Osteoblast (primary cell): ENCODE measurements at regions not wholly inside any gene's neighbourhood (a gene's known extent, or its start where the extent isn't known, plus 50 kb on each side); places are given as distances from the start of the nearest gene placed in this dataset.

Experiments used
- DNase-seq: peaks from one replicate; pipeline ENCODE4 v3.0.0; 2011; ENCODE audit warnings: low spot score, mixed read lengths; ENCODE audit not compliant: insufficient read length; ENCODE audit errors: missing footprints
- H2AFZ ChIP-seq: 2 replicates; pipeline ENCODE4 v1.6.0; 2011; ENCODE audit warnings: mild to moderate bottlenecking, low read length
- H3K27ac ChIP-seq: 2 replicates; pipeline ENCODE4 v1.5.1; 2011; ENCODE audit warnings: mild to moderate bottlenecking, low read depth, low read length, moderate library complexity
- H3K27me3 ChIP-seq: 2 replicates; pipeline ENCODE4 v1.6.0; 2012; ENCODE audit warnings: mild to moderate bottlenecking, control low read depth, inconsistent platforms, low read length, moderate library complexity; ENCODE audit not compliant: insufficient read depth
- H3K36me3 ChIP-seq: 2 replicates; pipeline ENCODE4 v1.5.1; 2011; ENCODE audit warnings: mild to moderate bottlenecking, low read length, control low read depth, moderate library complexity; ENCODE audit not compliant: insufficient read depth
- H3K4me1 ChIP-seq: 2 replicates; pipeline ENCODE4 v1.5.1; 2011; ENCODE audit warnings: mild to moderate bottlenecking, low read length, control low read depth, moderate library complexity; ENCODE audit not compliant: insufficient read depth
- H3K4me2 ChIP-seq: 2 replicates; pipeline ENCODE4 v1.6.0; 2011; ENCODE audit warnings: mild to moderate bottlenecking, low read length; ENCODE audit not compliant: insufficient read depth
- H3K4me3 ChIP-seq: fragments of 200-600 bp; sonication (generic); 3 replicates; pipeline ENCODE4 v1.5.1; 2012; ENCODE audit warnings: mild to moderate bottlenecking, low read length, inconsistent platforms; ENCODE audit not compliant: insufficient read depth
- H3K79me2 ChIP-seq: 2 replicates; pipeline ENCODE4 v1.6.0; 2012; ENCODE audit warnings: mild to moderate bottlenecking, low read length, control low read depth, inconsistent platforms; ENCODE audit not compliant: insufficient read depth
- H3K9me3 ChIP-seq: 2 replicates; pipeline ENCODE4 v1.5.1; 2011; ENCODE audit warnings: low read depth, low read length, control low read depth
- H4K20me1 ChIP-seq: 2 replicates; pipeline ENCODE4 v1.6.0; 2012; ENCODE audit warnings: mild to moderate bottlenecking, low read length, control low read depth; ENCODE audit not compliant: insufficient read depth
- TF ChIP-seq, protein P1 (sequence below): IDR thresholded peaks from 2 replicates; pipeline ENCODE4 v1.5.1; 2011; ENCODE audit warnings: mild to moderate bottlenecking, low read depth, low read length, moderate library complexity; ENCODE audit errors: extremely low read depth

DNA sequence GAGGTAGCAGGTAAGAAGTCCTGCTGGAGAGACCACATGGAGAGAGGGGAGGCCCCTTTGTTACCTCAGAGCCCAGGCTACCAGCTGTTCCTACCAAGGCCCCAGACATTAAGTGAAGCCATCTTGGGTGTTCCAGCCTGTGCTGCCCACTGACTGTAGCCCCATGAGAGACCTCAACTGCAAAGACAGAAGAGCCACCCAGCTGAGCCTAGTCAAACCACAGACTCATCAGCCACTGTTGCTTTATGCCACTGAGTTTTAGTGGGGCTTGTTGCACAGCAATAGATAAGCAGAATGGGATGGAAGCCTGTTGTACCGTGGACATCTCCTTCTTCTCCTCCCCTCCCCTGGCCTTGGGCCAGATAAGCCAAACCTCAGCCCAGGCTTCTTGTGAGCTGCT, 83.9 kb downstream of the ADRA2C start:
- TF ChIP-seq, protein P1, sequence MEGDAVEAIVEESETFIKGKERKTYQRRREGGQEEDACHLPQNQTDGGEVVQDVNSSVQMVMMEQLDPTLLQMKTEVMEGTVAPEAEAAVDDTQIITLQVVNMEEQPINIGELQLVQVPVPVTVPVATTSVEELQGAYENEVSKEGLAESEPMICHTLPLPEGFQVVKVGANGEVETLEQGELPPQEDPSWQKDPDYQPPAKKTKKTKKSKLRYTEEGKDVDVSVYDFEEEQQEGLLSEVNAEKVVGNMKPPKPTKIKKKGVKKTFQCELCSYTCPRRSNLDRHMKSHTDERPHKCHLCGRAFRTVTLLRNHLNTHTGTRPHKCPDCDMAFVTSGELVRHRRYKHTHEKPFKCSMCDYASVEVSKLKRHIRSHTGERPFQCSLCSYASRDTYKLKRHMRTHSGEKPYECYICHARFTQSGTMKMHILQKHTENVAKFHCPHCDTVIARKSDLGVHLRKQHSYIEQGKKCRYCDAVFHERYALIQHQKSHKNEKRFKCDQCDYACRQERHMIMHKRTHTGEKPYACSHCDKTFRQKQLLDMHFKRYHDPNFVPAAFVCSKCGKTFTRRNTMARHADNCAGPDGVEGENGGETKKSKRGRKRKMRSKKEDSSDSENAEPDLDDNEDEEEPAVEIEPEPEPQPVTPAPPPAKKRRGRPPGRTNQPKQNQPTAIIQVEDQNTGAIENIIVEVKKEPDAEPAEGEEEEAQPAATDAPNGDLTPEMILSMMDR = no peak
- Histone ChIP-seq H4K20me1 (no peaks in the 10 kb centered on the region), H3K9me3 (no peaks in the 10 kb centered on the region), H3K36me3 (no peaks in the 10 kb centered on the region), H3K79me2 (no peaks in the 10 kb centered on the region), H2AFZ (no peak overlapping the region), H3K4me1 (no peaks in the 10 kb centered on the region), H3K4me2 (no peak overlapping the region), H3K4me3 (no peak overlapping the region), H3K27ac (no peak overlapping the region), H3K27me3 (peaks cover 23% of the 10 kb centered on the region)
- peak; percentile 27 for DNase-seq

DNA sequence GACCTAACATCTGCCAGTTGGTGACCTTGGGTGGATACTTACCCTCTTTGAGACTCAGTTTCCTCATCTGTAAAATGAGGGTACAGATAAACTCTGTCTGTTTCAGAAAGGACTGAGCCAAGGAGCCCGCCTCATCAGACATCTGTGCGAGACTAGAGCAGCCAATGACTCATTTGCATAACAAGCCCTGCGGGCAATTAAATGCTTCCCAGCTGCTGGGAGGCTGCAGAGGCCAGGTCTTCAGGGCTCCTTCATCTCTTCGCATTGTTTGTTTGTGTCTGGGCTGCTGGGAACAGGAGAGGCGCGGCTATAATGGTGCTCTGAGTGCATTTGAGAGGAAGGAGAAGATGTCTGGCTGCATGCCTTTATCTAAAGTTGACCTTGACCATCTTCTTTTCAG, 85.0 kb downstream of the ADRA2C start:
- H2AFZ ChIP-seq = no peak overlapping the region
- H3K36me3 ChIP-seq = no peaks in the 10 kb centered on the region
- H3K9me3 ChIP-seq = no peaks in the 10 kb centered on the region
- H3K4me1 ChIP-seq = no peaks in the 10 kb centered on the region
- H3K4me2 ChIP-seq = no peak overlapping the region
- TF ChIP-seq, protein P1 = no peak
- no peak overlapping the region for H3K4me3 ChIP-seq
- DNase-seq = peak; percentile 68
- no peak overlapping the region for H3K27ac ChIP-seq
- peaks cover 28% of the 10 kb centered on the region for H3K27me3 ChIP-seq
- no peaks in the 10 kb centered on the region for H3K79me2 ChIP-seq
- no peaks in the 10 kb centered on the region for H4K20me1 ChIP-seq

DNA sequence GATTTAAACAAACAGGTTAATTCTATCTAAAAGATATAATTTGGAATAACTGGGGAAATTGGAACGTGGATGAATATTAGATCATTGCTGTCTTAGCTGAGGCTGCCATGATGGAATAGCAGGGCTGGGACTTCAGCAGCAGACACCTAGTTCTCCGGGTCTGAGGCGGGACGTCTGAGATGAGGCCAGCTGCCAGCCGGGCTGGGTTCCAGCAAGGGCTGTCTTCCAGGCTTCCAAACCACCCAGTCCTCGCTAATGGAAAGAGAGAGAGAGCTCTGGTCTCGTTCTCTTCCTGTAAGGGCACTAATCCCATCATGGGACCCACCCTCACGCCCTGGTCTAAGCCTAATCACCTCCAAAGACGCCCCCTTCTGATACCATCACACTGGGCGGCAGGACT, 85.7 kb downstream of the ADRA2C start:
- peak; percentile 65 for DNase-seq
- Histone ChIP-seq H3K4me3 (no peak overlapping the region), H3K79me2 (no peaks in the 10 kb centered on the region), H3K9me3 (no peaks in the 10 kb centered on the region), H2AFZ (no peak overlapping the region), H4K20me1 (no peaks in the 10 kb centered on the region), H3K36me3 (no peaks in the 10 kb centered on the region), H3K4me2 (no peak overlapping the region), H3K4me1 (no peaks in the 10 kb centered on the region), H3K27me3 (peaks cover 29% of the 10 kb centered on the region), H3K27ac (no peak overlapping the region)
- TF ChIP-seq, protein P1 = no peak

DNA sequence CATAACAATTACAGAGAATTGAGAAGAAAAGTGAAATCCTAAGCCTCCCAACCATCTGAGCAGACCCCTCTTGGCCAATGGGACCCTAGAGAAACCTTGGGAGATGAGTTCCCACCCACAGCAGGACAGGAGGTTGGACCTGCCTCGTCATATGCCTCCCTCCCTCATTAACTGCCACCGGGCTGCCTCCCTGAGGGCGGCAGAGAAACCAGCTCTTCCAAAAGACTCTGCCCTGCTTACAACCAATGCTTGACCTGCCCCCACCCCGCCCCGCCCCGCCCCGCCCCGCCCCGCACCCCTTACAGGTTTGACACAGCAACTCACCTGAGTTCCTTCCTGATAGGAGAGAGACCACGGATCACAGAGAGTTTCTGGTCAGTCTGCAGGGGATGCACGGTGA, 86.1 kb downstream of the ADRA2C start:
- H2AFZ ChIP-seq = no peak overlapping the region
- H3K36me3 ChIP-seq = no peaks in the 10 kb centered on the region
- H3K79me2 ChIP-seq = no peaks in the 10 kb centered on the region
- no peak overlapping the region for H3K4me2 ChIP-seq
- no peak overlapping the region for H3K4me3 ChIP-seq
- DNase-seq = peak; percentile 18
- H3K4me1 ChIP-seq = no peaks in the 10 kb centered on the region
- no peaks in the 10 kb centered on the region for H3K9me3 ChIP-seq
- peaks cover 29% of the 10 kb centered on the region for H3K27me3 ChIP-seq
- H3K27ac ChIP-seq = no peak overlapping the region
- TF ChIP-seq, protein P1 = no peak
- no peaks in the 10 kb centered on the region for H4K20me1 ChIP-seq
